HepG2 (cell line): ENCODE measurements at regions not wholly inside any gene's neighbourhood (a gene's known extent, or its start where the extent isn't known, plus 50 kb on each side); places are given as distances from the start of the nearest gene placed in this dataset.

Experiments used
- ATAC-seq: fragments of 200-7000 bp; cut with Tn5 transposase; 3 replicates; pipeline ENCODE4 v1.9.1; 2020; ENCODE audit warnings: mild to moderate bottlenecking, moderate library complexity
- BruUV-seq: library from RNA; stranded (reverse); fragments of 400-500 nt; replicated peaks from 2 replicates; lab custom pipeline; 2021; lab: Mats Ljungman, UMichigan
- CTCF ChIA-PET: fragments of 300-600 bp; formaldehyde crosslinking; extraction: SDS; loops from one replicate; lab custom pipeline; 2021; ENCODE audit warnings: low total read pairs, inconsistent platforms, low intra/inter-chr PET ratio; lab: Yijun Ruan, JAX
- POLR2A ChIA-PET: fragments of 350-600 bp; sonication (Branson Sonifier 250); formaldehyde crosslinking; loops from one replicate; lab custom pipeline; 2020; ENCODE audit warnings: antibody characterized with exemption, inconsistent platforms; lab: Yijun Ruan, JAX
- DNase-seq: peaks from one replicate; pipeline ENCODE4 v3.0.0-alpha.2; 2015; ENCODE audit warnings: low spot score
- FAIRE-seq: peaks from 3 replicates; lab custom pipeline; 2011; peaks lifted over from hg19 to GRCh38; lab: Jason Lieb, UNC
- H2AFZ ChIP-seq: one replicate; pipeline ENCODE4 v1.6.1; 2011; ENCODE audit warnings: low read length, inconsistent platforms
- H3K27ac ChIP-seq: fragments of 300-600 bp; 3 replicates; pipeline ENCODE4 v1.8.0; 2011; ENCODE audit warnings: mixed run types, mild to moderate bottlenecking, mixed read lengths, low read length, inconsistent platforms; ENCODE audit not compliant: insufficient read depth; ENCODE audit errors: extremely low read length
- H3K27me3 ChIP-seq, 2 experiments: fragments of 200-600 bp in 1 of 2; 2 replicates in 1 of 2; 3 replicates in 1 of 2; pipeline versions ENCODE4 v1.6.0 to v1.8.0; 2011; ENCODE audit warnings: low read length in 2 of 2, mild to moderate bottlenecking in 2 of 2, moderate library complexity in 2 of 2, inconsistent platforms in 1 of 2; ENCODE audit not compliant: insufficient read depth in 2 of 2, control insufficient read depth in 1 of 2
- H3K36me3 ChIP-seq, 2 experiments: fragments of 200-600 bp in 1 of 2; replicated peaks in 1 of 2; 2 replicates in 1 of 2; 3 replicates in 1 of 2; pipeline versions ENCODE4 v1.5.1 to v1.8.0; 2011; ENCODE audit warnings: low read length in 2 of 2, inconsistent platforms in 1 of 2; ENCODE audit not compliant: insufficient read depth in 2 of 2, control insufficient read depth in 1 of 2
- H3K4me1 ChIP-seq: 2 replicates; pipeline ENCODE4 v1.5.1; 2012; ENCODE audit warnings: low read length, inconsistent platforms; ENCODE audit not compliant: insufficient read depth
- H3K4me2 ChIP-seq: 2 replicates; pipeline ENCODE4 v1.6.0; 2011; ENCODE audit warnings: low read depth, low read length, inconsistent platforms
- H3K4me3 ChIP-seq, 3 experiments: fragments of 200-600 bp in 1 of 3; sonication (generic), shearing (Covaris generic) in 1 of 3; replicated peaks in 1 of 3; 2 replicates each; pipeline ENCODE4 v1.5.1; 2011 to 2016; ENCODE audit warnings: low read length in 3 of 3, inconsistent platforms in 2 of 3, low read depth in 2 of 3, mild to moderate bottlenecking in 2 of 3, control low read depth in 1 of 3, mixed read lengths in 1 of 3; ENCODE audit not compliant: insufficient read depth in 1 of 3
- H3K79me2 ChIP-seq: one replicate; pipeline ENCODE4 v1.6.1; 2011; ENCODE audit warnings: low read length, inconsistent platforms; ENCODE audit not compliant: insufficient read depth
- H3K9ac ChIP-seq: 2 replicates; pipeline ENCODE4 v1.6.0; 2011; ENCODE audit warnings: mild to moderate bottlenecking, low read depth, low read length, inconsistent platforms; ENCODE audit not compliant: insufficient read depth
- H3K9me3 ChIP-seq: 2 replicates; pipeline ENCODE4 v1.5.1; 2012; ENCODE audit warnings: mild to moderate bottlenecking, low read length
- H4K20me1 ChIP-seq: 2 replicates; pipeline ENCODE4 v1.6.0; 2011; ENCODE audit warnings: inconsistent platforms, mild to moderate bottlenecking, low read length, moderate library complexity; ENCODE audit not compliant: insufficient read depth
- EP300 ChIP-seq, 3 experiments: sonication (generic) in 1 of 3; formaldehyde crosslinking in 1 of 3; IDR thresholded peaks; 2 replicates each; pipeline versions ENCODE4 v1.5.1 to v1.6.1; 2011 to 2020; ENCODE audit warnings: low read depth in 2 of 3, low read length in 2 of 3, borderline replicate concordance in 1 of 3, improper control_type of control experiment in 1 of 3, mild to moderate bottlenecking in 1 of 3, missing genetic modification reagents in 1 of 3, moderate library complexity in 1 of 3
- HDAC2 ChIP-seq: sonication (generic); formaldehyde crosslinking; IDR thresholded peaks from 2 replicates; pipeline ENCODE4 v1.4.0; 2020; ENCODE audit warnings: missing genetic modification reagents
- PTBP1 ChIP-seq: fragments of 200-400 bp; formaldehyde crosslinking; IDR thresholded peaks from 2 replicates; pipeline ENCODE4 v1.6.1; 2018; ENCODE audit warnings: low read length, low read depth; ENCODE audit not compliant: poor library complexity, severe bottlenecking
- ZNF232 ChIP-seq: sonication (generic); formaldehyde crosslinking; IDR thresholded peaks from 2 replicates; pipeline ENCODE4 v1.4.0; 2020; ENCODE audit warnings: missing genetic modification reagents, borderline replicate concordance
- ZNF543 ChIP-seq: sonication (generic); formaldehyde crosslinking; IDR thresholded peaks from 2 replicates; pipeline ENCODE4 v1.4.0; 2020; ENCODE audit warnings: mild to moderate bottlenecking, missing genetic modification reagents
- WGBS: methylation state at CpG from one replicate; pipeline ENCODE4 v1.1.6; 2017; ENCODE audit warnings: low lambda C conversion rate; 5-methylcytosine and 5-hydroxymethylcytosine counted together
- in situ Hi-C: cut with HindIII; loops from 2 replicates; pipeline ENCODE4 v1.10.0; 2017; ENCODE audit warnings: low pct_unique_long_range_greater_than_20kb; ENCODE audit not compliant: extremely low pct_ligation_motif_present
- intact Hi-C: fragments of 100-400 bp; cut with micrococcal nuclease; formaldehyde crosslinking; loops from one replicate; pipeline ENCODE4 v1.10.0; 2022; ENCODE audit not compliant: unreplicated experiment
- TF ChIP-seq, protein P1 (sequence below): sonication (generic); formaldehyde crosslinking; IDR thresholded peaks from 2 replicates; pipeline ENCODE4 v1.8.0; 2022; ENCODE audit warnings: mild to moderate bottlenecking, missing genetic modification reagents; ENCODE audit not compliant: insufficient replicate concordance
- TF ChIP-seq, protein P2 (sequence below), 2 experiments: IDR thresholded peaks; 2 replicates each; pipeline ENCODE4 v1.6.1; 2011 to 2012; ENCODE audit warnings: low read length in 2 of 2, borderline replicate concordance in 1 of 2, low read depth in 1 of 2, mild to moderate bottlenecking in 1 of 2, moderate library complexity in 1 of 2
- TF ChIP-seq, protein P3 (sequence below): sonication (generic); formaldehyde crosslinking; IDR thresholded peaks from 2 replicates; pipeline ENCODE4 v1.4.0; 2020; ENCODE audit warnings: missing genetic modification reagents
- TF ChIP-seq, protein P4 (sequence below): sonication (generic); formaldehyde crosslinking; IDR thresholded peaks from 2 replicates; pipeline ENCODE4 v1.4.0; 2020; ENCODE audit warnings: missing genetic modification reagents, borderline replicate concordance
- TF ChIP-seq, protein P5 (sequence below): sonication (generic); formaldehyde crosslinking; IDR thresholded peaks from 2 replicates; pipeline ENCODE4 v1.5.1; 2020; ENCODE audit warnings: missing genetic modification reagents, mild to moderate bottlenecking, borderline replicate concordance

DNA sequence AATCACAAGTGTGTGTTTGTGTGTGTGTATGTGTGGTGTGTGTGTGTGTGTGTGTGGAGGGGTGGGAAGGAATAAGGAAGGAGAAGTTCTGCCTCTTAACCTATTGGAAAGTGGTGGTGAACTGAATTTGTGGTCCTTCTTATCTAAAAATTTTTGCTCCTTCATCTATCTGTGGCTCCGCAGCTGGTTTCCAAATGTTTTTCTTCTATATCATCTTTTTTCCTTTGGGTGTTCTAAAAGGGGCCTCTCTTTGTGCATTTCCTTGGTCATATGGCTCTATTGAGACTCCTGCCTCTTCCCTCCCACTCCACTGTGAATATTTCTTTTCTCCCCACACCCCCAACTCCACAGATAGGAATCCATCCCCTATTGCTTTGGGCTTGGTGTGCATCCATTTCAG is 254.9 kb upstream of the CWC22 start:
- BruUV-seq = no TSS peak
- ATAC-seq = no peak
- no peak for TF ChIP-seq PTBP1
- no peak for TF ChIP-seq ZNF543 (CRISPR knock-in tag)
- no peak for TF ChIP-seq HDAC2 (CRISPR knock-in tag)
- TF ChIP-seq, protein P1, sequence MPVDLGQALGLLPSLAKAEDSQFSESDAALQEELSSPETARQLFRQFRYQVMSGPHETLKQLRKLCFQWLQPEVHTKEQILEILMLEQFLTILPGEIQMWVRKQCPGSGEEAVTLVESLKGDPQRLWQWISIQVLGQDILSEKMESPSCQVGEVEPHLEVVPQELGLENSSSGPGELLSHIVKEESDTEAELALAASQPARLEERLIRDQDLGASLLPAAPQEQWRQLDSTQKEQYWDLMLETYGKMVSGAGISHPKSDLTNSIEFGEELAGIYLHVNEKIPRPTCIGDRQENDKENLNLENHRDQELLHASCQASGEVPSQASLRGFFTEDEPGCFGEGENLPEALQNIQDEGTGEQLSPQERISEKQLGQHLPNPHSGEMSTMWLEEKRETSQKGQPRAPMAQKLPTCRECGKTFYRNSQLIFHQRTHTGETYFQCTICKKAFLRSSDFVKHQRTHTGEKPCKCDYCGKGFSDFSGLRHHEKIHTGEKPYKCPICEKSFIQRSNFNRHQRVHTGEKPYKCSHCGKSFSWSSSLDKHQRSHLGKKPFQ (CRISPR knock-in tag) = no peak
- no peak for TF ChIP-seq ZNF232 (CRISPR knock-in tag)
- TF ChIP-seq, protein P2, sequence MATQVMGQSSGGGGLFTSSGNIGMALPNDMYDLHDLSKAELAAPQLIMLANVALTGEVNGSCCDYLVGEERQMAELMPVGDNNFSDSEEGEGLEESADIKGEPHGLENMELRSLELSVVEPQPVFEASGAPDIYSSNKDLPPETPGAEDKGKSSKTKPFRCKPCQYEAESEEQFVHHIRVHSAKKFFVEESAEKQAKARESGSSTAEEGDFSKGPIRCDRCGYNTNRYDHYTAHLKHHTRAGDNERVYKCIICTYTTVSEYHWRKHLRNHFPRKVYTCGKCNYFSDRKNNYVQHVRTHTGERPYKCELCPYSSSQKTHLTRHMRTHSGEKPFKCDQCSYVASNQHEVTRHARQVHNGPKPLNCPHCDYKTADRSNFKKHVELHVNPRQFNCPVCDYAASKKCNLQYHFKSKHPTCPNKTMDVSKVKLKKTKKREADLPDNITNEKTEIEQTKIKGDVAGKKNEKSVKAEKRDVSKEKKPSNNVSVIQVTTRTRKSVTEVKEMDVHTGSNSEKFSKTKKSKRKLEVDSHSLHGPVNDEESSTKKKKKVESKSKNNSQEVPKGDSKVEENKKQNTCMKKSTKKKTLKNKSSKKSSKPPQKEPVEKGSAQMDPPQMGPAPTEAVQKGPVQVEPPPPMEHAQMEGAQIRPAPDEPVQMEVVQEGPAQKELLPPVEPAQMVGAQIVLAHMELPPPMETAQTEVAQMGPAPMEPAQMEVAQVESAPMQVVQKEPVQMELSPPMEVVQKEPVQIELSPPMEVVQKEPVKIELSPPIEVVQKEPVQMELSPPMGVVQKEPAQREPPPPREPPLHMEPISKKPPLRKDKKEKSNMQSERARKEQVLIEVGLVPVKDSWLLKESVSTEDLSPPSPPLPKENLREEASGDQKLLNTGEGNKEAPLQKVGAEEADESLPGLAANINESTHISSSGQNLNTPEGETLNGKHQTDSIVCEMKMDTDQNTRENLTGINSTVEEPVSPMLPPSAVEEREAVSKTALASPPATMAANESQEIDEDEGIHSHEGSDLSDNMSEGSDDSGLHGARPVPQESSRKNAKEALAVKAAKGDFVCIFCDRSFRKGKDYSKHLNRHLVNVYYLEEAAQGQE (IDR thresholded peaks at IDR 0.05; ENCODE audit: borderline replicate concordance in 1 of 2, low read depth in 1 of 2, low read length in 2 of 2) = no peak
- TF ChIP-seq, protein P3, sequence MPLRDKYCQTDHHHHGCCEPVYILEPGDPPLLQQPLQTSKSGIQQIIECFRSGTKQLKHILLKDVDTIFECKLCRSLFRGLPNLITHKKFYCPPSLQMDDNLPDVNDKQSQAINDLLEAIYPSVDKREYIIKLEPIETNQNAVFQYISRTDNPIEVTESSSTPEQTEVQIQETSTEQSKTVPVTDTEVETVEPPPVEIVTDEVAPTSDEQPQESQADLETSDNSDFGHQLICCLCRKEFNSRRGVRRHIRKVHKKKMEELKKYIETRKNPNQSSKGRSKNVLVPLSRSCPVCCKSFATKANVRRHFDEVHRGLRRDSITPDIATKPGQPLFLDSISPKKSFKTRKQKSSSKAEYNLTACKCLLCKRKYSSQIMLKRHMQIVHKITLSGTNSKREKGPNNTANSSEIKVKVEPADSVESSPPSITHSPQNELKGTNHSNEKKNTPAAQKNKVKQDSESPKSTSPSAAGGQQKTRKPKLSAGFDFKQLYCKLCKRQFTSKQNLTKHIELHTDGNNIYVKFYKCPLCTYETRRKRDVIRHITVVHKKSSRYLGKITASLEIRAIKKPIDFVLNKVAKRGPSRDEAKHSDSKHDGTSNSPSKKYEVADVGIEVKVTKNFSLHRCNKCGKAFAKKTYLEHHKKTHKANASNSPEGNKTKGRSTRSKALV (CRISPR knock-in tag) = no peak
- TF ChIP-seq, protein P4, sequence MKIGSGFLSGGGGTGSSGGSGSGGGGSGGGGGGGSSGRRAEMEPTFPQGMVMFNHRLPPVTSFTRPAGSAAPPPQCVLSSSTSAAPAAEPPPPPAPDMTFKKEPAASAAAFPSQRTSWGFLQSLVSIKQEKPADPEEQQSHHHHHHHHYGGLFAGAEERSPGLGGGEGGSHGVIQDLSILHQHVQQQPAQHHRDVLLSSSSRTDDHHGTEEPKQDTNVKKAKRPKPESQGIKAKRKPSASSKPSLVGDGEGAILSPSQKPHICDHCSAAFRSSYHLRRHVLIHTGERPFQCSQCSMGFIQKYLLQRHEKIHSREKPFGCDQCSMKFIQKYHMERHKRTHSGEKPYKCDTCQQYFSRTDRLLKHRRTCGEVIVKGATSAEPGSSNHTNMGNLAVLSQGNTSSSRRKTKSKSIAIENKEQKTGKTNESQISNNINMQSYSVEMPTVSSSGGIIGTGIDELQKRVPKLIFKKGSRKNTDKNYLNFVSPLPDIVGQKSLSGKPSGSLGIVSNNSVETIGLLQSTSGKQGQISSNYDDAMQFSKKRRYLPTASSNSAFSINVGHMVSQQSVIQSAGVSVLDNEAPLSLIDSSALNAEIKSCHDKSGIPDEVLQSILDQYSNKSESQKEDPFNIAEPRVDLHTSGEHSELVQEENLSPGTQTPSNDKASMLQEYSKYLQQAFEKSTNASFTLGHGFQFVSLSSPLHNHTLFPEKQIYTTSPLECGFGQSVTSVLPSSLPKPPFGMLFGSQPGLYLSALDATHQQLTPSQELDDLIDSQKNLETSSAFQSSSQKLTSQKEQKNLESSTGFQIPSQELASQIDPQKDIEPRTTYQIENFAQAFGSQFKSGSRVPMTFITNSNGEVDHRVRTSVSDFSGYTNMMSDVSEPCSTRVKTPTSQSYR = no peak
- no peak for TF ChIP-seq EP300 (IDR thresholded peaks at IDR 0.05; ENCODE audit: low read depth in 2 of 2, low read length in 2 of 2)
- no peak for TF ChIP-seq EP300 (CRISPR knock-in tag; IDR thresholded peaks at IDR 0.05; ENCODE audit: borderline replicate concordance)
- TF ChIP-seq, protein P5, sequence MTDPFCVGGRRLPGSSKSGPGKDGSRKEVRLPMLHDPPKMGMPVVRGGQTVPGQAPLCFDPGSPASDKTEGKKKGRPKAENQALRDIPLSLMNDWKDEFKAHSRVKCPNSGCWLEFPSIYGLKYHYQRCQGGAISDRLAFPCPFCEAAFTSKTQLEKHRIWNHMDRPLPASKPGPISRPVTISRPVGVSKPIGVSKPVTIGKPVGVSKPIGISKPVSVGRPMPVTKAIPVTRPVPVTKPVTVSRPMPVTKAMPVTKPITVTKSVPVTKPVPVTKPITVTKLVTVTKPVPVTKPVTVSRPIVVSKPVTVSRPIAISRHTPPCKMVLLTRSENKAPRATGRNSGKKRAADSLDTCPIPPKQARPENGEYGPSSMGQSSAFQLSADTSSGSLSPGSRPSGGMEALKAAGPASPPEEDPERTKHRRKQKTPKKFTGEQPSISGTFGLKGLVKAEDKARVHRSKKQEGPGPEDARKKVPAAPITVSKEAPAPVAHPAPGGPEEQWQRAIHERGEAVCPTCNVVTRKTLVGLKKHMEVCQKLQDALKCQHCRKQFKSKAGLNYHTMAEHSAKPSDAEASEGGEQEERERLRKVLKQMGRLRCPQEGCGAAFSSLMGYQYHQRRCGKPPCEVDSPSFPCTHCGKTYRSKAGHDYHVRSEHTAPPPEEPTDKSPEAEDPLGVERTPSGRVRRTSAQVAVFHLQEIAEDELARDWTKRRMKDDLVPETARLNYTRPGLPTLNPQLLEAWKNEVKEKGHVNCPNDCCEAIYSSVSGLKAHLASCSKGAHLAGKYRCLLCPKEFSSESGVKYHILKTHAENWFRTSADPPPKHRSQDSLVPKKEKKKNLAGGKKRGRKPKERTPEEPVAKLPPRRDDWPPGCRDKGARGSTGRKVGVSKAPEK = no peak

More for the DNA sequence above, 254.9 kb upstream of the CWC22 start:
- POLR2A ChIA-PET = no interaction called here
- Histone ChIP-seq H3K36me3 (no peaks in the 10 kb centered on the region), H3K9me3 (peaks cover 13% of the 10 kb centered on the region; the same call in 1 of the 2 replicates), H3K4me1 (no peaks in the 10 kb centered on the region), H3K9ac (no peak overlapping the region), H3K4me3 (no peak overlapping the region), H2AFZ (no peak overlapping the region), H4K20me1 (no peaks in the 10 kb centered on the region), H3K79me2 (no peaks in the 10 kb centered on the region), H3K4me2 (no peak overlapping the region), H3K27ac (no peak overlapping the region), H3K27me3 (no peaks in the 10 kb centered on the region)
- intact Hi-C loops = no loop called here
- in situ Hi-C loops = no loop called here
- DNase-seq (no peak), FAIRE-seq (no peak)
- CTCF ChIA-PET = no interaction called here
- 47% methylated on average over 1 of the region's 1 CpG for WGBS
